Progenitor cell of endocrine pancreas (in vitro differentiated cells): ENCODE measurements at regions not wholly inside any gene's neighbourhood (a gene's known extent, or its start where the extent isn't known, plus 50 kb on each side); places are given as distances from the start of the nearest gene placed in this dataset.

Experiments
- DNase-seq: peaks from one replicate; pipeline ENCODE4 v3.0.0; 2021; ENCODE audit warnings: low spot score; ENCODE audit not compliant: unreplicated experiment
- H3K27ac Mint-ChIP-seq: 2 replicates; pipeline ENCODE4 v1.8.0; 2021; ENCODE audit warnings: mild to moderate bottlenecking, moderate library complexity, mixed read lengths
- H3K27me3 Mint-ChIP-seq: 2 replicates; pipeline ENCODE4 v1.8.0; 2021; ENCODE audit warnings: mixed read lengths
- H3K36me3 Mint-ChIP-seq: 2 replicates; pipeline ENCODE4 v1.8.0; 2022; ENCODE audit warnings: mixed read lengths; ENCODE audit not compliant: insufficient read depth
- H3K4me1 Mint-ChIP-seq: 2 replicates; pipeline ENCODE4 v1.8.0; 2021; ENCODE audit warnings: low read depth, mixed read lengths
- H3K4me3 Mint-ChIP-seq: 2 replicates; pipeline ENCODE4 v1.8.0; 2021; ENCODE audit warnings: low read depth, mild to moderate bottlenecking, moderate library complexity, mixed read lengths
- H3K9me3 Mint-ChIP-seq: 2 replicates; pipeline ENCODE4 v1.8.0; 2021; ENCODE audit warnings: low read depth, mixed read lengths
- TF ChIP-seq, protein P1 (sequence below): fragments of 200-600 bp; sonication (generic); IDR thresholded peaks from one replicate; pipeline ENCODE4 v1.5.0; 2021; ENCODE audit warnings: antibody characterized with exemption, mild to moderate bottlenecking; ENCODE audit not compliant: unreplicated experiment

DNA sequence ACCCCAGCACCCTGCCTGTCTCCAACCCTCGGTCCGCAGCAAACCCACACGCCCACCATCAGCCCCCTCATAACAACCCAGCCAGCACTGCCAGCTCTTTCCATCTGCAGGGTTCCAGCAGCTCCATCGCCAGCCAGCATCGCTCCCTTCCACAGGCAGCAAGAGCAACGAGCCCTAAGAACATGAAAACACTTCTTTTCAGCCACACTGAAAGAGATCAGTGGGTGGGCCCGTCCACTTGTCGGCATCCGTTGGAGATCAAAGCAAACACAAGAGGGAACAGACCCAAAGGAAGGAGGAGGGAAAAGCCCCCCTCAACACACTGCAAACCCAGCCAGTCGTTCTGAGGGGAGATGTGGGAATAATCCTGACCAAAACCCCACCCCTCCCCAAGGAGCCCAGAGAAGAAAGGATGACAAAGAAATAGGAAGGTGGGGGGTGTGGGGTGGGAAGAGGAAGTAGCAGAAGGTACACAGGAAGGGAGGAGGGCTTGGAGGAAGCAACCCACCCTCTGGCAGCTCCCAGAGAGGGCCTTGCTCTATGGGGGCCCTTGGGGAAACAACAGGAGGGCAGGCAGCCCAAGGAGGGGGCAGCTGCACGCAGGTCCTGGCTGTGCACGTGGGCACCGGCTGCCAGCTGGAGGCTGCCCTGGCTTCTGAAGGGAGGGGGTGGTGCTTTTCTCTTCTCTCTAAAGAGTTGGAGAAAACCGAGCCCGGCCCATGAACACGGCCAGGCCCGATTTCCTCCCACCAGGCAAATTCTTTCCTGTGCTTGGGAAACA lies 473.6 kb upstream of the PROK2 start:
- Mint-ChIP-seq H3K4me3 (no peak overlapping the region), H3K27me3 (peaks cover 21% of the 10 kb centered on the region), H3K4me1 (peaks cover 9% of the 10 kb centered on the region), H3K9me3 (no peaks in the 10 kb centered on the region), H3K27ac (peak overlapping the region; percentile 4), H3K36me3 (no peaks in the 10 kb centered on the region)
- DNase-seq = no peak
- TF ChIP-seq, protein P1, sequence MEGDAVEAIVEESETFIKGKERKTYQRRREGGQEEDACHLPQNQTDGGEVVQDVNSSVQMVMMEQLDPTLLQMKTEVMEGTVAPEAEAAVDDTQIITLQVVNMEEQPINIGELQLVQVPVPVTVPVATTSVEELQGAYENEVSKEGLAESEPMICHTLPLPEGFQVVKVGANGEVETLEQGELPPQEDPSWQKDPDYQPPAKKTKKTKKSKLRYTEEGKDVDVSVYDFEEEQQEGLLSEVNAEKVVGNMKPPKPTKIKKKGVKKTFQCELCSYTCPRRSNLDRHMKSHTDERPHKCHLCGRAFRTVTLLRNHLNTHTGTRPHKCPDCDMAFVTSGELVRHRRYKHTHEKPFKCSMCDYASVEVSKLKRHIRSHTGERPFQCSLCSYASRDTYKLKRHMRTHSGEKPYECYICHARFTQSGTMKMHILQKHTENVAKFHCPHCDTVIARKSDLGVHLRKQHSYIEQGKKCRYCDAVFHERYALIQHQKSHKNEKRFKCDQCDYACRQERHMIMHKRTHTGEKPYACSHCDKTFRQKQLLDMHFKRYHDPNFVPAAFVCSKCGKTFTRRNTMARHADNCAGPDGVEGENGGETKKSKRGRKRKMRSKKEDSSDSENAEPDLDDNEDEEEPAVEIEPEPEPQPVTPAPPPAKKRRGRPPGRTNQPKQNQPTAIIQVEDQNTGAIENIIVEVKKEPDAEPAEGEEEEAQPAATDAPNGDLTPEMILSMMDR = no peak

DNA sequence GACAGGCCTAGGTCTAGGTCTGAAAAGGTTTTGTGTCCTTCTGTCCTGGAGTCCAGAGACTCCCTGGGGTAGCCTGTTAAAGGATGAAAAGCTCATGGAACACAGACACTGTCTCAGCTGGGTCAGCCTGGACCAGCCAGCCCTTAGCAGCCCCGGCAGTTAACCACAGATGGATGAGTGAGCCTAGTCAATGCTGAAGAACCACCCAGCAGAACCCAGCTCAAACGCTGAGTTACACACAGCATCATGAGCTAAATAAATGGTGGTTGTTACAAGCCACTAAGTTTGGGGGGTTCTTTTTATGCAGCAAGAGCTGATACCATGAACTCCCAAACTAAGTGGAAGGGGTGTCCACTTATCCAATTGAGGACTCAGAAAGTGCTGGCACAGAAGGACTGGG lies 472.8 kb upstream of the PROK2 start:
- TF ChIP-seq, protein P1 = no peak
- H3K36me3 Mint-ChIP-seq = no peaks in the 10 kb centered on the region
- no peaks in the 10 kb centered on the region for H3K9me3 Mint-ChIP-seq
- no peak overlapping the region for H3K27ac Mint-ChIP-seq
- H3K27me3 Mint-ChIP-seq = peaks cover 21% of the 10 kb centered on the region
- no peak overlapping the region for H3K4me3 Mint-ChIP-seq
- peaks cover 9% of the 10 kb centered on the region for H3K4me1 Mint-ChIP-seq
- no peak for DNase-seq

DNA sequence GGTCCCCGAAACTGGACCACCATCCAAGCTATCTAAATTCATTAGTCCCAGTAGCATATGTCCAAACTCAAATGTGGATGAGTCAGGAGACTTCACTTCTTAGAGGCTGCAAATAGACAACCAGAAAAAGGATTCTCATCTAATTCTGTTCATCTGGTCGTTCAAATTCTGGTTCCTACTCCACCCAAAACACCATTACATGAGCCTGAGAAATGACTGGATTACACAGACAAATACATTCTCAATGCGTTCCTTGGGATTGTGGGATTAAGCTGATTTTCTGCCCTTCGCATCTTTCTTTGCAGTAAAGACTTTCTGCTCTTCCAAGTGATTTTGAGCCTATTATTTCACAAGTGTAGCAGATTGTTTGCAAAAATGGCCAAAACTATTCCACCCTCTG lies 472.3 kb upstream of the PROK2 start:
- Mint-ChIP-seq H3K9me3 (no peaks in the 10 kb centered on the region), H3K4me3 (no peak overlapping the region), H3K4me1 (peaks cover 9% of the 10 kb centered on the region), H3K27me3 (peaks cover 21% of the 10 kb centered on the region), H3K36me3 (no peaks in the 10 kb centered on the region), H3K27ac (no peak overlapping the region)
- TF ChIP-seq, protein P1 = no peak
- no peak for DNase-seq

DNA sequence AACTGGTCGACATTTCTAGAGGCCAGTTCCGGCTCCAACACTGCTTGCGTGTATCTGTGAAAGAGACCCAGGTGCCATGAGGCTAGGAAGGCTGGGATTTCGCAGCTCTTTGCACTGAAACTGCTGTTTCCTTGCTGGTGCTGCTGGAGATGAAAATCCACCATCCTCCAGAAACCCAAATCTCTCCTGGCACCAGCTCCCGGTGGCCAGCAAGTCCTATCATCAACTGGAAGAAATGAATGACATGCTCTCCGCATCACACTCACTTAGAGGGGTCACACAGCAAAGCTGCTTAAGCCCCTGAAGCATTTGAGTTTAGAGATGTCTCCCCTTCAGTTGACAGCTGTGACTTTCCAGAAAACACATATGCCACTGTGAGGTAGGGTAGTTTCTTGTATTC lies 471.8 kb upstream of the PROK2 start:
- Mint-ChIP-seq H3K9me3 (no peaks in the 10 kb centered on the region), H3K27ac (no peak overlapping the region), H3K4me3 (no peak overlapping the region), H3K27me3 (peaks cover 21% of the 10 kb centered on the region), H3K36me3 (no peaks in the 10 kb centered on the region), H3K4me1 (peaks cover 9% of the 10 kb centered on the region)
- DNase-seq = no peak
- TF ChIP-seq, protein P1 = no peak

DNA sequence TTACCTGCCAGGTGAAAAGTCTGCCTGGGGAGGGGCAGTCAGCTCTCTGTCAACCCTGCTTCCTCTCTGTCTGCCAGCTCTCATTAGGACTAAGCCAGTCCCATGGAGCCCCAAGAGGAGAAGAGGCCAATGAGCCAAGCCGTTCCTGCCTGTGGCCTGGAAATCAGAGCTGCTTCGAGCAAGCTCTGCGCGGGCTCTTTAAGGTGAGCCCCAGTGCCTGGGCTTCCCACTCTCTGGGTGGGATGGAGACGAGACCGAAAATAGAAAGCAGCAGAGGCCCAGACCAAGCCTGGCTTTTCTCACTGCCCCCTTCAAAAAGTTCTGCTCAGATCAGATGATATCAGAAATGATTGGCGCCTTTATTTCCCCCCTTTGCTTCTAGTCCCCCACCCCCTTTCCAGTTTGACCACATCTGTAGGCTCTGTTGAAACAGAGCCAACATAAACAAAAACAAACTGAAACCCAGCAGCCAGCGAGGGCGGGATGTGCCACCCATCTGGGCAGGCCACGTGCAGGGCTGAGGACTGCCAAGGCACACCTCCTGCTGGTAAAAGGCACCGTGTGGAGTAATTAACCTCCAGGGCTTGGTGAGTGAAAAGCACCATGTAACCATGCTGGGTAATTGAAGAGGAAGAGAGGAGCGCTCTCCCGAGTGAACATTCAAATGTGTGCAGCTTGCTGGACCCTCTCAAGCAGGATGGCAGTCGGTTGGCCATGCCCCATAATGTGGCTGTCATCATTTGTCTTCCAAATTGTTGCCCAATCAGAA lies 471.0 kb upstream of the PROK2 start:
- Mint-ChIP-seq H3K4me1 (peaks cover 9% of the 10 kb centered on the region), H3K4me3 (no peak overlapping the region), H3K9me3 (no peaks in the 10 kb centered on the region), H3K27me3 (peaks cover 16% of the 10 kb centered on the region), H3K27ac (no peak overlapping the region), H3K36me3 (no peaks in the 10 kb centered on the region)
- DNase-seq = no peak
- TF ChIP-seq, protein P1 = no peak
